Right lobe of liver (tissue), 6 donors: ENCODE measurements at regions not wholly inside any gene's neighbourhood (a gene's known extent, or its start where the extent isn't known, plus 50 kb on each side); places are given as distances from the start of the nearest gene placed in this dataset.

Source experiments
- ATAC-seq, 4 donors: fragments of 200-7000 bp; cut with Tn5 transposase; one replicate each; pipeline ENCODE4 v1.9.1; 2020; ENCODE audit warnings: mild to moderate bottlenecking in 4 of 4, moderate library complexity in 4 of 4
- DNase-seq, 3 donors: peaks; one replicate each; pipeline ENCODE4 v3.0.0-alpha.2; 2020
- H3K27ac ChIP-seq, 3 donors: fragments of 200-600 bp; one replicate each; pipeline ENCODE4 v1.8.0; 2022
- H3K27me3 ChIP-seq, 2 donors: fragments of 200-600 bp; one replicate each; pipeline ENCODE4 v1.8.0; 2022
- H3K36me3 ChIP-seq, 4 donors: fragments of 200-600 bp; sonication (generic) in 1 of 4; one replicate each; pipeline versions ENCODE4 v1.5.1 to v1.8.0; 2017 to 2022; ENCODE audit warnings: control low read depth in 1 of 4
- H3K4me1 ChIP-seq, 4 donors: fragments of 200-600 bp; sonication (generic) in 1 of 4; one replicate each; pipeline versions ENCODE4 v1.5.1 to v1.8.0; 2017 to 2022; ENCODE audit warnings: control low read depth in 1 of 4
- H3K4me3 ChIP-seq, 3 donors: fragments of 200-600 bp; one replicate each; pipeline ENCODE4 v1.8.0; 2022
- H3K9me3 ChIP-seq, 4 donors: fragments of 200-600 bp; sonication (generic) in 1 of 4; one replicate each; pipeline versions ENCODE4 v1.5.1 to v1.8.0; 2017 to 2022; ENCODE audit warnings: control low read depth in 1 of 4
- CTCF ChIP-seq, 4 donors: fragments of 200-600 bp in 3 of 4; fragments of 450-650 bp in 1 of 4; IDR thresholded peaks; one replicate each; pipeline versions ENCODE4 v1.5.1 to v1.8.0; 2016 to 2022; ENCODE audit warnings: antibody characterized with exemption in 4 of 4, mild to moderate bottlenecking in 2 of 4
- POLR2A ChIP-seq: fragments of 450-650 bp; IDR thresholded peaks from one replicate; pipeline ENCODE4 v1.6.1; 2017; ENCODE audit warnings: antibody characterized with exemption, mild to moderate bottlenecking
- WGBS: methylation state at CpG from one replicate; pipeline ENCODE4 v1.1.6; 2018; ENCODE audit warnings: low coverage, low lambda C conversion rate; ENCODE audit not compliant: insufficient coverage; ENCODE audit errors: missing lambda C conversion rate; 5-methylcytosine and 5-hydroxymethylcytosine counted together
- intact Hi-C, 2 donors: fragments of 100-400 bp; cut with DNase I; formaldehyde crosslinking; loops; one replicate each; pipeline versions ENCODE4 v1.11.2 to v1.14.1; 2022
- donor health status: DM: no; HTN: yes; CAD: no.
- donor health status: DM: no; HTN: no; CAD: no.
- donor health status: DM: no; HTN: no; CAD: no.
- donor health status: DM: no; HTN: yes; CAD: no.
- donor health status: DM: no; HTN: yes; CAD: no.

- Histone ChIP-seq H3K9me3 (no peaks in the 10 kb centered on the region), H3K27ac (no peak overlapping the region), H3K27me3 (peaks cover 0 to 7% of the 10 kb centered on the region in 2 donors), H3K36me3 (no peaks in the 10 kb centered on the region), H3K4me1 (no peaks in the 10 kb centered on the region), H3K4me3 (no peak overlapping the region)
- ATAC-seq (no peak), DNase-seq (no peak)
- 60% methylated on average over 2 of the region's 2 CpGs for WGBS
- intact Hi-C loops, result no loop called here
- TF ChIP-seq POLR2A, result no peak
- TF ChIP-seq CTCF (IDR thresholded peaks at IDR 0.05), result no peak
These were observed 239.0 kb upstream of the GLRA2 start for GRCh38 chrX:14290335-14290734.

GRCh38 chrX:14274691-14275090 lies 245.0 kb upstream of the GEMIN8 start:
- DNase-seq, result no peak
- intact Hi-C loops, result no loop called here
- no peak for ATAC-seq
- WGBS, result 29% methylated on average over 1 of the region's 1 CpG
- H3K27ac ChIP-seq, result no peak overlapping the region
- no peak overlapping the region for H3K4me3 ChIP-seq
- TF ChIP-seq POLR2A (no peak), CTCF (IDR thresholded peaks at IDR 0.05) (no peak)
- H3K9me3 ChIP-seq, result no peaks in the 10 kb centered on the region
- no peaks in the 10 kb centered on the region for H3K27me3 ChIP-seq
- no peaks in the 10 kb centered on the region for H3K36me3 ChIP-seq
- H3K4me1 ChIP-seq, result no peaks in the 10 kb centered on the region

- Histone ChIP-seq H3K4me1 (no peaks in the 10 kb centered on the region), H3K4me3 (no peak overlapping the region), H3K27me3 (no peaks in the 10 kb centered on the region), H3K36me3 (no peaks in the 10 kb centered on the region), H3K27ac (no peak overlapping the region), H3K9me3 (no peaks in the 10 kb centered on the region)
- no peak for DNase-seq
- intact Hi-C loops, result no loop called here
- no peak for ATAC-seq
- TF ChIP-seq POLR2A (no peak), CTCF (IDR thresholded peaks at IDR 0.05) (no peak)
These were observed 237.5 kb upstream of the GEMIN8 start for GRCh38 chrX:14267216-14267615.

GRCh38 chrX:14266705-14267104 lies 237.0 kb upstream of the GEMIN8 start:
- TF ChIP-seq CTCF (IDR thresholded peaks at IDR 0.05), result no peak
- no peak for TF ChIP-seq POLR2A
- intact Hi-C loops, result no loop called here
- no peak overlapping the region for H3K27ac ChIP-seq
- no peaks in the 10 kb centered on the region for H3K9me3 ChIP-seq
- WGBS, result 39% methylated on average over 1 of the region's 1 CpG
- no peaks in the 10 kb centered on the region for H3K4me1 ChIP-seq
- no peak for ATAC-seq
- H3K36me3 ChIP-seq, result no peaks in the 10 kb centered on the region
- no peak overlapping the region for H3K4me3 ChIP-seq
- DNase-seq, result no peak
- no peaks in the 10 kb centered on the region for H3K27me3 ChIP-seq

GRCh38 chrX:14243823-14244222 lies 214.1 kb upstream of the GEMIN8 start:
- ATAC-seq, result no peak
- no peak for TF ChIP-seq POLR2A
- no peak for TF ChIP-seq CTCF (IDR thresholded peaks at IDR 0.05)
- Histone ChIP-seq H3K36me3 (no peaks in the 10 kb centered on the region), H3K27ac (no peak overlapping the region), H3K9me3 (no peaks in the 10 kb centered on the region), H3K4me3 (no peak overlapping the region), H3K4me1 (no peaks in the 10 kb centered on the region), H3K27me3 (no peaks in the 10 kb centered on the region)
- DNase-seq, result no peak
- intact Hi-C loops, result no loop called here
- 27% methylated on average over 32 of the region's 33 CpGs for WGBS
